NB4 (cell line): ENCODE measurements at regions not wholly inside any gene's neighbourhood (a gene's known extent, or its start where the extent isn't known, plus 50 kb on each side); places are given as distances from the start of the nearest gene placed in this dataset.

Experiments
- CTCF ChIP-seq: IDR thresholded peaks from one replicate; pipeline ENCODE4 v1.5.1; 2012; ENCODE audit warnings: low read depth, low read length
- MAX ChIP-seq: IDR thresholded peaks from 2 replicates; pipeline ENCODE4 v1.6.1; 2011; ENCODE audit warnings: low read depth, low read length
- POLR2A ChIP-seq: IDR thresholded peaks from 2 replicates; pipeline ENCODE4 v1.6.1; 2011; ENCODE audit warnings: mild to moderate bottlenecking; ENCODE audit not compliant: insufficient read length; ENCODE audit errors: extremely low read depth

- TF ChIP-seq CTCF (no peak), MAX (no peak), POLR2A (no peak)
These were observed 513.6 kb upstream of the SEMA6A start for GRCh38 chr5:117088176-117088575.
